HG03520 (cell line): ENCODE measurements at regions not wholly inside any gene's neighbourhood (a gene's known extent, or its start where the extent isn't known, plus 50 kb on each side); places are given as distances from the start of the nearest gene placed in this dataset.

Experiments
- ATAC-seq: cut with Tn5 transposase; IDR thresholded peaks from one replicate; pipeline ENCODE4 v1.9.1; 2021; ENCODE audit warnings: mild to moderate bottlenecking, moderate library complexity; ENCODE audit not compliant: unreplicated experiment

GRCh38 chr18:79608999-79609461 is 70.6 kb upstream of the CTDP1 start:
- ATAC-seq, result no peak

DNA sequence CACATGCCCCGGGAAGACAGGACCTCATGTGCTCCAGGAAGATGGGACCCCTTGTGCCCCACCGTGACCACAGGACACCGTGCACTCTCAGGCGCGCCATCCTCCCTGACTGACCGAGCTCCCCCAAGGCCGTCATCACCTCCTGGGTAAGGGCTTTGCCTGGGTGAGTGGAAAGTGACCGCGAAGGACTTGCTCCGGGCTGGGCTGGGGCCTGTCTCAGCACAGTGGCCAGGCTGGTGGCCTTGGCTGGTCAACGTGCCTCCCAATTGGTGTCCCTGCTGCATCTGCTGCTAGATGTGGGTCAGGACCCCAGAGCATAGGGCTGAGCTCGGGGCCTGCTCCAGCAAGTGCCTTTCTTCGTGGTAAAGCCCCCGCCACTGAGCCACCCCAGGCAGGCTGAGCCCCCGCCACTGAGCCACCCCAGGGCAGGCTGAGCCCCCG is 69.7 kb upstream of the CTDP1 start:
- ATAC-seq, result no peak

- ATAC-seq, result no peak
These were observed 69.1 kb upstream of the CTDP1 start for GRCh38 chr18:79610461-79611039.

- ATAC-seq, result no peak
These were observed 68.4 kb upstream of the CTDP1 start for GRCh38 chr18:79611040-79611681.

GRCh38 chr18:79612291-79613108 is 67.1 kb upstream of the CTDP1 start:
- ATAC-seq, result no peak

GRCh38 chr18:79613186-79613931 is 66.2 kb upstream of the CTDP1 start:
- no peak for ATAC-seq

DNA sequence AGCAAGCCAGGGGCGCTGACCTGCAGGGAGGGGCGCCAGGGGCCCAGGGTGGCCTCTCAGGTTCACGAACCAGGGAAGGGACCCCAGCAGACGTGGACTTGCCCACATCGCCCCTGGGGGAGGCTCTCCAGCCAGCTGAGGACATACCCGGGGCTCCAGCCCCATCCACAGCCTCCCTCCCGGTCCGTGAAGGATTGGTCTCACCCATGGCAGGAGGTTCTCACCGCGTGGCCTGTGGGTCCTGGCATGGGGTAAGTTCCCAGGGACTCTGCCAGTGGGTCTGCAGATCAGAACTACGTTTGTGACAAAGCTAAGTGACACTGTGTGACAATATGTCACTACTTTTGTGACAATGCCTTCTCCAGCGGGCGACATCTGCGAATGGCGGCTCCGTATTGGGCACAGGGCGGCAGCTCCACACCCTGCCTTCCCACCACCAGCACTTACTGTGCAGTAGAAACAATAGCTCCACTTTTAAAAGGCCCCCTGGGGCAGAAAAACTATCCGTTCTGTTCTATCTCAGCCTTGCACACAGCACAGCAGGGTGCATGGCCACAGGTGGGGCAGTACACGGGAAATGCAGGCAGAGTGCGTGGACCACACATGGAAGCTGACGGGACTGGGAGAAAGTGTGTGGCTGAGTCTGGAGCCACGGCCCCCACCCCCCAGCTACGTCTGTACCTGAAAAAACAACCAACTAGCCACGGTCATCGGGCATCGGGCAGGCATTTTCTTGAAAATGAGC is 65.2 kb upstream of the CTDP1 start:
- no peak for ATAC-seq

DNA sequence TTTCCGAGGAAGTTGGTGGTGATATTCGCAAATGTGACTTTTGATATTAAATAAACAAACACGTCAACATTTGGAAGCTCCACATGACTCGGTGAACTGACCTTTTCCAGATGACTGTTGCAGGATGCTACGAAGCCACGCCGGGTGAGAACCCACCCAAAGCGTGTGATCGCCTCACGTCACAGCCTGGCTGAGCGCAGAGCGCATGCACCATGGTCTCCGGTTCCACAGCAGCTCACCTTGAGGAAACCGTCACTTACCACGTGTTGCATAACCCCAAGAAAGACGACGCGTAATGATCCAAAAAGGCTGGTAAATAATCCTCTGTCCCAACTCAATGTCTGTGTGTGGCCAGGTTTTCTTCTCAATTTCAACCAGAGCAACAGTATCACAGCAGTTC is 64.5 kb upstream of the CTDP1 start:
- no peak for ATAC-seq

DNA sequence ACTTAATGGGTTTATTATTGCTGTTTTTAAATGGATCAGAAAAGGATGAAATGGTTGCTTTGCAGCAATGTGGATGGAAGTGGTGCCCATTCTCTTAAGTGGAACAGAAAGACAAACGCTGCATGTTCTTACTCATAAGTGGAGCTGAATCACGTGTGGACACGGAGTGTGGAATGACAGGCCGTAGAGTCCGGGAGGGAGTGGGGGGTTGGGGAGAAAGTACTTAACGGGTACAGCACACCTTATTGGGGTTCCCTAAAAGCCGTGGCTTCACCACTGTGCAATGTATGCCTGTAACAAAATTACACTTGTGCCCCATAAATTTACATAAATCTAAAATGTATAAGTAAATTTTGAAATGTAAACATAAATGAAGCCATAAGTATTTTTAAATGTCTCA is 64.0 kb upstream of the CTDP1 start:
- ATAC-seq, result no peak

DNA sequence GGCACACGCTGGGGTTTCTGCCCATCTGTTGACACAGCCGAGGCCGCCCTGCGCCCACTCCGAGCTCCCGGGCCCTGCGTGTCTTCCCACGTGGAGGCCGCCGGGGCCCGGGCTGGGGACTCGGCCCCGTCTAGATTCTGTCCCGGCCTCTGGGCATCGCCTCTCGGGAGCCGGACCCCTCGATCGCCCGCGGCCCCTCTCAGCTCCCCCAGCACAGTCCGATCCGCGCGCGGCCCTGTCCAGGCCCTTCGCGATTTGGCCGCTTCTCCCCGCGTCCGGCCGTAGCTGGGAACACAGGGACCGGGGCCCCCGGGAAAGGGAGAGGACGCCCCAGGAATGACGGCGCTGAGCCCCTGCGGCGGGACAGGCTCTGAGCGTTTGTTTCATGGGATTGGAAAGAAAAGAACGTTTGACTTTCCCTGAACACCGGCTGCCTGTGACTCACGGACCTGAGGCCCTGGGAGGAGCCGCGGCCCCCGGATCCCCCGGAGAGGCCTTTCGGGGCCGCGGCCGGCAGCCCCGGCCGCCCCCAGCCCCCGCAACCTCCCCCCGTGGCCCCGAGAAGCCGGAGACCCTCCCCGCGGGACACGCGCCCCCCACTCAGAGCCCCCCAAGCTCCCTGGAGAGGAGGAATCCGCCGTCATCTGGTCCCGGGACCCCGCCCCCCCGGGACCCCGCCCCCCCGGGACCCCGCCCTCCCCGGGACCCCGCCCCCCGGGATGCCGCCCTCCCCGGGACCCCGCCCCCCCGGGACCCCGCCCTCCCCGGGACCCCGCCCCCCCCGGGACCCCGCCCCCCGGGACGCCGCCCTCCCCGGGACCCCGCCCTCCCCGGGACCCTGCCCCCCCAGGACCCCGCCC is 62.7 kb upstream of the CTDP1 start:
- ATAC-seq, result no peak

DNA sequence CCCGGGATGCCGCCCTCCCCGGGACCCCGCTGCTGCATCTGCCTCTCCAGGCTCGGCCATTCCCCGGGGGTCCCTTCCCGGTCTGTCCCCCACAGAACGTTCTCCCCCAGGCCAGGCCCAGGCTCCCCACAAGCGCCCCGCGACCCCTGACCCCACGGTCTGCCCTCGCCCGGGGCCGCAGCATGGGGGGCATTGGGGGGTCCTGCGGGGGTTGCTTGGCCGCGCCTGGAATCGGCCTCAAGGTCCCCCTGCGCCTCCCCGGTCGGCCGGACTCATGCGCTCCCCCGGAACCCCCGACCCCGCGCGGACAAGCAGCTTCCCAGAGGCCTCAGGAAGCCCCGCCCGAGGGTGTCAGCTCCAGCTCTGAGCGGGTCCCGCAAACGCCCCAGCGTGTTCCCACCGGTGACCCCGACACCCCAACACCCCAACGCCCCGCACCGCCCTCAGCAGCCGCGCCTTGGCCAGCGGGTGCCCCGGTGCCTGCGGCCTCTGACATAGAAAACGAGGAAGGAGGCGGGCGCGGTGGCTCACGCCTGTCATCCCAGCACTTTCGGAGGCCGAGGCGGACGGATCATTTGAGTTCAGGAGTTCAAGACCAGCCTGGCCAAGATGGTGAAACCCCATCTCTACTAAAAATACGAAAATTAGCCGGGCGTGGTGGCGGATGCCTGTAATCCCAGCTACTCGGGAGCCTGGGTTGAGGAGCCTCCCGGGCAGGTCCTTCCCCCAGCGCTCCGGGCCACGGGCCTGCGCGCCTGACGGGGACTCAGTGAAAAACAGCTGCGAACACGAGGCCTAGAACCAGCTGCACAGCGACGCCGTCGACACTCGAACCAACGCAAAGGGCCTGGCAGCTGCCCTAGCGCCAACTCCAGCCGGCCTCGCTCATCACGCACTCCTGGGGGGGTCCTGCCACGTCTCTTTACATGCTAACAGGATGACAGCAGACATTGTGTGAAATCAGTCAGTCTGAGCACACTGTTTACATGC is 61.8 kb upstream of the CTDP1 start:
- no peak for ATAC-seq

- ATAC-seq, result no peak
These were observed 58.9 kb upstream of the CTDP1 start for GRCh38 chr18:79620576-79621165.

- ATAC-seq, result no peak
These were observed 58.1 kb upstream of the CTDP1 start for GRCh38 chr18:79621501-79621900.

DNA sequence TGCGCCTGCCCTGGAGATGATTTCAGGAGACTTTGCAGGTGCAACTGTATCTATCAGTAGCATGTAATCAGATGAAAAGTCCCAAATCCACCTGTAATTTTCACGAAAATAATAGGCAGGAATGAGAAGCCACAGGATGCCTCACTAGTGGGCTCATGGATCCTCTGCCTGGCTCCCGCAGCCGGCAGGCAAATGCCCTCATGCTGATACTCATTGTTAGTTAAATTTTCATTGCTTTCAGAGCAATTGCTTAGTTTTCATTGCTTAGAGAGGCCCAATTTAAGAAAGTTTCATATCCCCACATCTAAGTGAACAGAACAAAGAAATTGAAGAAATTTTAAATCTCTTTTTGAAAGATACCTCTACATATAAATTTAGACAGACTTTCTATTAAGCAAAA is 57.6 kb upstream of the CTDP1 start:
- ATAC-seq, result no peak

- peak; percentile 9 for ATAC-seq
These were observed 55.0 kb upstream of the CTDP1 start for GRCh38 chr18:79624356-79625170.

GRCh38 chr18:79625195-79625923 is 54.2 kb upstream of the CTDP1 start:
- ATAC-seq, result peak; percentile 69
